H9 (cell line): ENCODE measurements at regions not wholly inside any gene's neighbourhood (a gene's known extent, or its start where the extent isn't known, plus 50 kb on each side); places are given as distances from the start of the nearest gene placed in this dataset.

Source experiments
- DNase-seq: peaks from one replicate; pipeline ENCODE4 v3.0.0-alpha.2; 2017
- H2AFZ ChIP-seq: one replicate; pipeline ENCODE4 v1.6.1; 2013; ENCODE audit warnings: mild to moderate bottlenecking, low read length, control low read depth, moderate library complexity
- H2AK5ac ChIP-seq: 2 replicates; pipeline ENCODE4 v1.6.1; 2013; ENCODE audit warnings: low read length, control low read depth, mixed read lengths; ENCODE audit not compliant: insufficient read length
- H2BK120ac ChIP-seq: one replicate; pipeline ENCODE4 v1.6.1; 2013; ENCODE audit warnings: low read depth, mild to moderate bottlenecking, low read length, control low read depth, inconsistent platforms; ENCODE audit not compliant: poor library complexity, severe bottlenecking
- H2BK12ac ChIP-seq: 2 replicates; pipeline ENCODE4 v1.6.1; 2013; ENCODE audit warnings: low read length, control low read depth, mixed read lengths, low read depth; ENCODE audit not compliant: insufficient read length
- H2BK15ac ChIP-seq: 2 replicates; pipeline ENCODE4 v1.6.1; 2013; ENCODE audit warnings: low read depth, low read length, control low read depth
- H2BK20ac ChIP-seq: one replicate; pipeline ENCODE4 v1.6.1; 2013; ENCODE audit warnings: low read depth, mild to moderate bottlenecking, low read length, control low read depth, inconsistent platforms; ENCODE audit not compliant: poor library complexity, severe bottlenecking
- H2BK5ac ChIP-seq: 2 replicates; pipeline ENCODE4 v1.6.1; 2013; ENCODE audit warnings: low read length, control low read depth, mixed read lengths; ENCODE audit not compliant: insufficient read length
- H3K14ac ChIP-seq: 2 replicates; pipeline ENCODE4 v1.6.1; 2013; ENCODE audit warnings: low read length, control low read depth; ENCODE audit not compliant: insufficient read depth
- H3K18ac ChIP-seq: 2 replicates; pipeline ENCODE4 v1.6.1; 2013; ENCODE audit warnings: low read depth, mild to moderate bottlenecking, mixed read lengths, low read length, control low read depth; ENCODE audit not compliant: insufficient read length
- H3K23ac ChIP-seq: 2 replicates; pipeline ENCODE4 v1.6.1; 2013; ENCODE audit warnings: low read length, control low read depth, mixed read lengths, low read depth; ENCODE audit not compliant: insufficient read length
- H3K23me2 ChIP-seq: 2 replicates; pipeline ENCODE4 v1.6.1; 2013; ENCODE audit warnings: low read depth, mild to moderate bottlenecking, mixed read lengths, low read length, control low read depth; ENCODE audit not compliant: insufficient read length, poor library complexity, severe bottlenecking
- H3K27ac ChIP-seq: 2 replicates; pipeline ENCODE4 v1.5.1; 2013; ENCODE audit warnings: low read length, control low read depth, mixed read lengths, low read depth; ENCODE audit not compliant: insufficient read length
- H3K27me3 ChIP-seq: 2 replicates; pipeline ENCODE4 v1.6.1; 2013; ENCODE audit warnings: low read length, control low read depth, inconsistent platforms; ENCODE audit not compliant: insufficient read depth
- H3K4ac ChIP-seq: 2 replicates; pipeline ENCODE4 v1.6.1; 2013; ENCODE audit warnings: low read depth, mild to moderate bottlenecking, control low read depth, inconsistent platforms, low read length, moderate library complexity
- H3K4me1 ChIP-seq: 2 replicates; pipeline ENCODE4 v1.6.1; 2013; ENCODE audit warnings: low read length, control low read depth, inconsistent platforms; ENCODE audit not compliant: insufficient read depth
- H3K4me2 ChIP-seq: 2 replicates; pipeline ENCODE4 v1.6.1; 2013; ENCODE audit warnings: low read length, control low read depth, mixed read lengths; ENCODE audit not compliant: insufficient read length, insufficient read depth
- H3K56ac ChIP-seq: 2 replicates; pipeline ENCODE4 v1.6.1; 2013; ENCODE audit warnings: low read depth, mild to moderate bottlenecking, mixed read lengths, low read length, control low read depth; ENCODE audit not compliant: insufficient read length
- H3K79me1 ChIP-seq: 2 replicates; pipeline ENCODE4 v1.6.1; 2013; ENCODE audit warnings: low read depth, mild to moderate bottlenecking, moderate library complexity, low read length, control low read depth, inconsistent platforms; ENCODE audit not compliant: insufficient read depth, poor library complexity, severe bottlenecking
- H3K79me2 ChIP-seq: 2 replicates; pipeline ENCODE4 v1.6.1; 2013; ENCODE audit warnings: low read length, control low read depth, inconsistent platforms; ENCODE audit not compliant: insufficient read depth
- H3K9ac ChIP-seq: 2 replicates; pipeline ENCODE4 v1.6.1; 2013; ENCODE audit warnings: low read length, control low read depth, mixed read lengths; ENCODE audit not compliant: insufficient read length; ENCODE audit errors: extremely low read depth
- H3K9me3 ChIP-seq: one replicate; pipeline ENCODE4 v1.6.1; 2013; ENCODE audit warnings: low read depth, low read length, inconsistent platforms; ENCODE audit not compliant: control insufficient read depth
- H3T11ph ChIP-seq: one replicate; pipeline ENCODE4 v1.6.1; 2013; ENCODE audit warnings: mild to moderate bottlenecking, low read length, control low read depth, inconsistent platforms
- H4K20me1 ChIP-seq: one replicate; pipeline ENCODE4 v1.6.1; 2013; ENCODE audit not compliant: control insufficient read depth, insufficient read length, insufficient read depth
- H4K5ac ChIP-seq: 2 replicates; pipeline ENCODE4 v1.6.1; 2013; ENCODE audit warnings: low read depth, mild to moderate bottlenecking, mixed read lengths, low read length, control low read depth; ENCODE audit not compliant: insufficient read length
- H4K8ac ChIP-seq: replicated peaks from 2 replicates; pipeline ENCODE4 v1.6.1; 2013; ENCODE audit warnings: low read length, control low read depth, mixed read lengths, low read depth; ENCODE audit not compliant: insufficient read length
- H4K91ac ChIP-seq: 2 replicates; pipeline ENCODE4 v1.6.1; 2013; ENCODE audit warnings: low read depth, mild to moderate bottlenecking, moderate library complexity, mixed read lengths, low read length, control low read depth; ENCODE audit not compliant: insufficient read length
- H3K27ac Mint-ChIP-seq, 3 experiments: 2 replicates in 2 of 3; 3 replicates in 1 of 3; pipeline ENCODE4 v1.8.0; 2020 to 2021; ENCODE audit warnings: mixed read lengths in 3 of 3, mild to moderate bottlenecking in 1 of 3, moderate library complexity in 1 of 3
- H3K27me3 Mint-ChIP-seq: 2 replicates; pipeline ENCODE4 v1.8.0; 2021; ENCODE audit warnings: low read depth, mild to moderate bottlenecking, moderate library complexity, mixed read lengths
- H3K36me3 Mint-ChIP-seq, 3 experiments: 2 replicates in 2 of 3; 3 replicates in 1 of 3; pipeline ENCODE4 v1.8.0; 2020 to 2021; ENCODE audit warnings: low read depth in 3 of 3, mixed read lengths in 3 of 3; ENCODE audit not compliant: insufficient read depth in 1 of 3
- H3K4me1 Mint-ChIP-seq, 2 experiments: 2 replicates each; pipeline ENCODE4 v1.8.0; 2020; ENCODE audit warnings: mixed read lengths in 2 of 2
- H3K4me3 Mint-ChIP-seq, 2 experiments: 2 replicates in 1 of 2; 3 replicates in 1 of 2; pipeline ENCODE4 v1.8.0; 2020 to 2021; ENCODE audit warnings: mild to moderate bottlenecking in 2 of 2, mixed read lengths in 2 of 2, moderate library complexity in 1 of 2
- H3K9me3 Mint-ChIP-seq, 2 experiments: 2 replicates in 1 of 2; 3 replicates in 1 of 2; pipeline ENCODE4 v1.8.0; 2020; ENCODE audit warnings: mild to moderate bottlenecking in 2 of 2, mixed read lengths in 2 of 2, moderate library complexity in 1 of 2
- WGBS: extraction: QIAGEN DNeasy Blood & Tissue Kit; methylation state at CpG from one replicate; pipeline ENCODE4 v1.1.7; 2013; ENCODE audit warnings: missing lambda C conversion rate, low lambda C conversion rate, mixed read lengths; ENCODE audit not compliant: insufficient read length; ENCODE audit errors: extremely low coverage; 5-methylcytosine and 5-hydroxymethylcytosine counted together
- TF ChIP-seq, protein P1 (sequence below): fragments of 200-600 bp; sonication (generic); conservative IDR thresholded peaks from 3 replicates; pipeline ENCODE4 v1.8.0; 2021; ENCODE audit warnings: antibody characterized with exemption, mild to moderate bottlenecking

DNA sequence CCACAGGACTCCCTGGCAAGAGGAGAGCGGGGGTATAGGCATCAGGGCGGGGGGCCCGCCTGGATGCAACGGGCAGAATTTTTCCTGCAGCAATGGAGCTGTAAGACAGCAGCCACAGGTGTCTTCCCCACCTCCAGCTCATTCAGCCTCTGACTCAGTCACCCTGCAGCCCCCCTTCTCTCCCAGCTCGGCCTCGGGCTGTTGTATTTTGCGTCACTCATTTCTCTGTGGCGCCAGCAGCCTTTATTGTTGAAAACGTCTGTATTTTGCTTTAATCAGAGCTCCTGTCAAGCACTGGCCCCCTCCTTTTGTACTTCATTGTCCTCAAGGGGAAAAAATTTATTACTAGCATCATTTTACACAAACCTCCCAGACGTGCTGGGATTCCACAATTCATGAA is 117.7 kb downstream of the WSCD1 start:
- H3K23me2 ChIP-seq = no peaks in the 10 kb centered on the region
- H3K9me3 ChIP-seq = no peaks in the 10 kb centered on the region
- H4K20me1 ChIP-seq = no peaks in the 10 kb centered on the region
- H2AFZ ChIP-seq = no peak overlapping the region
- H2BK120ac ChIP-seq = no peak overlapping the region
- whole genome bisulfite sequencing = no CpG with 5 or more reads among the region's 10 CpGs
- TF ChIP-seq, protein P1, sequence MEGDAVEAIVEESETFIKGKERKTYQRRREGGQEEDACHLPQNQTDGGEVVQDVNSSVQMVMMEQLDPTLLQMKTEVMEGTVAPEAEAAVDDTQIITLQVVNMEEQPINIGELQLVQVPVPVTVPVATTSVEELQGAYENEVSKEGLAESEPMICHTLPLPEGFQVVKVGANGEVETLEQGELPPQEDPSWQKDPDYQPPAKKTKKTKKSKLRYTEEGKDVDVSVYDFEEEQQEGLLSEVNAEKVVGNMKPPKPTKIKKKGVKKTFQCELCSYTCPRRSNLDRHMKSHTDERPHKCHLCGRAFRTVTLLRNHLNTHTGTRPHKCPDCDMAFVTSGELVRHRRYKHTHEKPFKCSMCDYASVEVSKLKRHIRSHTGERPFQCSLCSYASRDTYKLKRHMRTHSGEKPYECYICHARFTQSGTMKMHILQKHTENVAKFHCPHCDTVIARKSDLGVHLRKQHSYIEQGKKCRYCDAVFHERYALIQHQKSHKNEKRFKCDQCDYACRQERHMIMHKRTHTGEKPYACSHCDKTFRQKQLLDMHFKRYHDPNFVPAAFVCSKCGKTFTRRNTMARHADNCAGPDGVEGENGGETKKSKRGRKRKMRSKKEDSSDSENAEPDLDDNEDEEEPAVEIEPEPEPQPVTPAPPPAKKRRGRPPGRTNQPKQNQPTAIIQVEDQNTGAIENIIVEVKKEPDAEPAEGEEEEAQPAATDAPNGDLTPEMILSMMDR = no peak
- H3K23ac ChIP-seq = no peak overlapping the region
- no peak overlapping the region for H4K91ac ChIP-seq
- H3K14ac ChIP-seq = no peak overlapping the region
- Mint-ChIP-seq H3K27ac (peak overlapping the region in 1 of 3 experiments; percentile 47; a peak in 1 of 7 replicates), H3K4me1 (peaks cover 6 to 14% of the 10 kb centered on the region in 2 experiments), H3K9me3 (peaks cover 0 to under 1% of the 10 kb centered on the region in 2 experiments; a peak in 2 of 5 replicates), H3K4me3 (no peak overlapping the region; a peak in 1 of 5 replicates), H3K27me3 (peaks cover 3% of the 10 kb centered on the region), H3K36me3 (peaks cover 0 to under 1% (median 0%) of the 10 kb centered on the region in 3 experiments; a peak in 1 of 7 replicates)
- H3T11ph ChIP-seq = no peak overlapping the region
- no peak overlapping the region for H2BK12ac ChIP-seq
- no peak overlapping the region for H2BK5ac ChIP-seq
- H3K4ac ChIP-seq = no peak overlapping the region
- no peak overlapping the region for H3K9ac ChIP-seq
- no peak overlapping the region for H3K27ac ChIP-seq
- no peaks in the 10 kb centered on the region for H3K79me1 ChIP-seq
- H3K4me1 ChIP-seq = no peaks in the 10 kb centered on the region
- H2AK5ac ChIP-seq = no peak overlapping the region
- DNase-seq = peak; percentile 47
- no peaks in the 10 kb centered on the region for H3K27me3 ChIP-seq
- H3K4me2 ChIP-seq = no peak overlapping the region
- H2BK20ac ChIP-seq = no peak overlapping the region
- no peak overlapping the region for H4K8ac ChIP-seq
- H2BK15ac ChIP-seq = no peak overlapping the region
- H4K5ac ChIP-seq = no peak overlapping the region
- no peak overlapping the region for H3K56ac ChIP-seq
- no peaks in the 10 kb centered on the region for H3K79me2 ChIP-seq
- H3K18ac ChIP-seq = no peak overlapping the region
